ENCODE measurements at regions not wholly inside any gene's neighbourhood (a gene's known extent, or its start where the extent isn't known, plus 50 kb on each side); places are given as distances from the start of the nearest gene placed in this dataset.

GRCh38 chr11:70715166-70715951 is 317.0 kb downstream of the CTTN start:
- TF ChIP-seq CTCF (IDR thresholded peaks at IDR 0.05; ENCODE audit: poor library complexity, severe bottlenecking): no peak
- Histone ChIP-seq H3K4me3 (ENCODE audit: severe bottlenecking) (no peak overlapping the region), H3K4me1 (ENCODE audit: insufficient read depth, poor library complexity, severe bottlenecking) (no peaks in the 10 kb centered on the region), H3K27ac (ENCODE audit: poor library complexity, severe bottlenecking) (no peak overlapping the region), H3K9me3 (ENCODE audit: severe bottlenecking) (no peaks in the 10 kb centered on the region), H3K27me3 (ENCODE audit: insufficient read depth, poor library complexity, severe bottlenecking) (no peaks in the 10 kb centered on the region), H3K36me3 (ENCODE audit: low read depth) (no peaks in the 10 kb centered on the region)
- ATAC-seq (ENCODE audit: low read depth): no peak
- peak; percentile 46 for DNase-seq (ENCODE audit: low spot score)

GRCh38 chr11:70716216-70716615 is 317.9 kb downstream of the CTTN start:
- TF ChIP-seq CTCF (IDR thresholded peaks at IDR 0.05; ENCODE audit: poor library complexity, severe bottlenecking): no peak
- H3K36me3 ChIP-seq (ENCODE audit: low read depth): no peaks in the 10 kb centered on the region
- ATAC-seq (ENCODE audit: low read depth): no peak
- H3K9me3 ChIP-seq (ENCODE audit: severe bottlenecking): no peaks in the 10 kb centered on the region
- no peaks in the 10 kb centered on the region for H3K27me3 ChIP-seq (ENCODE audit: insufficient read depth, poor library complexity, severe bottlenecking)
- no peaks in the 10 kb centered on the region for H3K4me1 ChIP-seq (ENCODE audit: insufficient read depth, poor library complexity, severe bottlenecking)
- no peak overlapping the region for H3K4me3 ChIP-seq (ENCODE audit: severe bottlenecking)
- no peak overlapping the region for H3K27ac ChIP-seq (ENCODE audit: poor library complexity, severe bottlenecking)
- DNase-seq (ENCODE audit: low spot score): no peak

GRCh38 chr11:70716986-70717775 is 318.9 kb downstream of the CTTN start:
- Histone ChIP-seq H3K27me3 (ENCODE audit: insufficient read depth, poor library complexity, severe bottlenecking) (no peaks in the 10 kb centered on the region), H3K27ac (ENCODE audit: poor library complexity, severe bottlenecking) (no peak overlapping the region), H3K36me3 (ENCODE audit: low read depth) (no peaks in the 10 kb centered on the region), H3K4me3 (ENCODE audit: severe bottlenecking) (no peak overlapping the region), H3K9me3 (ENCODE audit: severe bottlenecking) (no peaks in the 10 kb centered on the region), H3K4me1 (ENCODE audit: insufficient read depth, poor library complexity, severe bottlenecking) (no peaks in the 10 kb centered on the region)
- no peak for DNase-seq (ENCODE audit: low spot score)
- no peak for ATAC-seq (ENCODE audit: low read depth)
- TF ChIP-seq CTCF (IDR thresholded peaks at IDR 0.05; ENCODE audit: poor library complexity, severe bottlenecking): no peak

GRCh38 chr11:70717936-70718595 is 319.7 kb downstream of the CTTN start:
- no peak for DNase-seq (ENCODE audit: low spot score)

More at GRCh38 chr11:70717936-70718595, 319.7 kb downstream of the CTTN start:
- no peak for ATAC-seq (ENCODE audit: low read depth)
- no peaks in the 10 kb centered on the region for H3K27me3 ChIP-seq (ENCODE audit: insufficient read depth, poor library complexity, severe bottlenecking)
- TF ChIP-seq CTCF (IDR thresholded peaks at IDR 0.05; ENCODE audit: poor library complexity, severe bottlenecking): no peak
- no peaks in the 10 kb centered on the region for H3K36me3 ChIP-seq (ENCODE audit: low read depth)
- H3K4me3 ChIP-seq (ENCODE audit: severe bottlenecking): no peak overlapping the region
- no peaks in the 10 kb centered on the region for H3K9me3 ChIP-seq (ENCODE audit: severe bottlenecking)
- no peaks in the 10 kb centered on the region for H3K4me1 ChIP-seq (ENCODE audit: insufficient read depth, poor library complexity, severe bottlenecking)
- no peak overlapping the region for H3K27ac ChIP-seq (ENCODE audit: poor library complexity, severe bottlenecking)

Measured in RWPE2 (cell line).